Esophagus squamous epithelium (tissue), 4 donors: ENCODE measurements at regions not wholly inside any gene's neighbourhood (a gene's known extent, or its start where the extent isn't known, plus 50 kb on each side); places are given as distances from the start of the nearest gene placed in this dataset.

ENCODE experiments used
- CTCF ChIP-seq, 6 experiments: fragments of 450-650 bp in 4 of 6; fragments of 200-600 bp in 2 of 6; sonication (generic) in 2 of 6; IDR thresholded peaks; one replicate each; pipeline ENCODE4 v1.5.1; 2016 to 2019; ENCODE audit warnings: antibody characterized with exemption in 6 of 6, mild to moderate bottlenecking in 4 of 6, moderate library complexity in 4 of 6
- POLR2A ChIP-seq, 4 donors: fragments of 450-650 bp; IDR thresholded peaks; one replicate each; pipeline ENCODE4 v1.6.1; 2017; ENCODE audit warnings: antibody characterized with exemption in 4 of 4, mild to moderate bottlenecking in 4 of 4, moderate library complexity in 3 of 4

GRCh38 chr13:59064042-59064441, 1099.7 kb downstream of the DIAPH3 start:
- TF ChIP-seq CTCF (IDR thresholded peaks at IDR 0.05) = no peak
- no peak for TF ChIP-seq POLR2A (IDR thresholded peaks at IDR 0.05)
